GM11168 (cell line): ENCODE measurements at regions not wholly inside any gene's neighbourhood (a gene's known extent, or its start where the extent isn't known, plus 50 kb on each side); places are given as distances from the start of the nearest gene placed in this dataset.

Experiments
- in situ Hi-C: fragments of 300-500 bp; cut with MboI; formaldehyde crosslinking; loops from one replicate; pipeline ENCODE4 v1.12.0; 2022; ENCODE audit warnings: low sequenced_read_pairs; ENCODE audit not compliant: unreplicated experiment

GRCh38 chrX:115702982-115703381, 142.0 kb downstream of the PLS3 start:
- in situ Hi-C loops, result loop anchor here (25.0 kb wide), 1 partner anchor 159 kb away; no protein-coding TSS in a partner anchor

DNA sequence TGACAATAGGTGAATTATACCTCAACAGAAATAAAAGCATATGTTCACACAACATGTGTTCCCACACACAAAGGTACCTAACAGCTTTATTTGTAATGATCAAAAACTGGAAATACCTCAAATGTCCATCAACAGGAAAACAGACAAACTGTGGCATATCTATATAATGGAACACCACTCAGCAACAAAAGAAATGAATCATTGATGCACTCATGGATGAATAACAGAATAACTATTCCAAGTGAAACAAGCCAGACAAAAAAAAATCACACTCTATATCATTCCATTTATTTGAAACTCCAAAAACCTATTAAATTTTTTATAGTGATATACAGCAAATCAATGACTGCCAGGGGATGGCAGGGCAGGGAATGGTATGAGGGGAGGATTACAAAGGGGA, 148.1 kb downstream of the PLS3 start:
- in situ Hi-C loops, result loop anchor here (25.0 kb wide), 1 partner anchor 153 kb away; no protein-coding TSS in a partner anchor

GRCh38 chrX:115712484-115712883, 151.5 kb downstream of the PLS3 start:
- in situ Hi-C loops, result loop anchor here (25.0 kb wide), 1 partner anchor 150 kb away; no protein-coding TSS in a partner anchor

DNA sequence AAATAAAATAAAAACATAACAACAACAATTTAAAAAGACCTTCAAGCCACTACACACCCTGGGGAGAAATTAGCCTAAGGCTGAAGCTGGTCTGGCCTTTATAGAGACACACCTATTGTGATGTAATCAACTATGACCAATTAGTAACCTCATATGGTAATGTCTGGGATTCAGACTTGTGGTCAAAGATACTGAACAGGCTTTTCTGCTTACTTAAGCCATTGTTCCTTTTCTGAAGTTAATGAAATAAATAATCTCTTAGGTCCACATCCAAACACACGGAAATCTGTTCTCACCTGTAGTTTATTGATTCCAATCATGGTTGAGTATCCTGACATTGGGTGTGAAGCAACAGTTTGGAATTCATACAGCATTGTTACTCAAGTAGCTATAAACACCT, 152.5 kb downstream of the PLS3 start:
- in situ Hi-C loops, result loop anchor here (25.0 kb wide), 1 partner anchor 149 kb away; no protein-coding TSS in a partner anchor

DNA sequence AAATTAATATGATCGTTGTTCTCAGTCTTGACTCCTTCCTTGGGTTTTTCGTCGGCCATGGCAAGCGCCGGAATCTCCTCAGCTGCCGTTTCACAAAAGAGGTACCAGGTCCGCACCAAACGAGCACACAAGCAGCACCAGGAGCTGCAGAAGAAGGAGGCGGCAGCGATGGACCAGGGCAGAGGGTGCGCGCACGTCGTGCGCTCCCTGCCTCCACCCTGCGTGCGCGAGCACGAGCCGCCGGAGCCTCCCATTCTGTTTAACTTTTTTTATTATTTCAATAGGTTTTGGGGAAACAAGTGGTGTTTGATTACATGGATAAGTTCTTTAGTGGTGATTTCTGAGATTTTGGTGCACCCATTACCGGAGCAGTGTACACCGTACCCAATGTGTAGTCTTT, 158.2 kb downstream of the PLS3 start:
- in situ Hi-C loops, result loop anchor here (25.0 kb wide), 1 partner anchor 143 kb away; no protein-coding TSS in a partner anchor

GRCh38 chrX:115722724-115723433, 161.9 kb downstream of the PLS3 start:
- in situ Hi-C loops, result loop anchor here (25.0 kb wide), 1 partner anchor 139 kb away; no protein-coding TSS in a partner anchor

GRCh38 chrX:115725370-115725769, 164.4 kb downstream of the PLS3 start:
- in situ Hi-C loops, result loop anchor here (25.0 kb wide), 1 partner anchor 187 kb away; no protein-coding TSS in a partner anchor

DNA sequence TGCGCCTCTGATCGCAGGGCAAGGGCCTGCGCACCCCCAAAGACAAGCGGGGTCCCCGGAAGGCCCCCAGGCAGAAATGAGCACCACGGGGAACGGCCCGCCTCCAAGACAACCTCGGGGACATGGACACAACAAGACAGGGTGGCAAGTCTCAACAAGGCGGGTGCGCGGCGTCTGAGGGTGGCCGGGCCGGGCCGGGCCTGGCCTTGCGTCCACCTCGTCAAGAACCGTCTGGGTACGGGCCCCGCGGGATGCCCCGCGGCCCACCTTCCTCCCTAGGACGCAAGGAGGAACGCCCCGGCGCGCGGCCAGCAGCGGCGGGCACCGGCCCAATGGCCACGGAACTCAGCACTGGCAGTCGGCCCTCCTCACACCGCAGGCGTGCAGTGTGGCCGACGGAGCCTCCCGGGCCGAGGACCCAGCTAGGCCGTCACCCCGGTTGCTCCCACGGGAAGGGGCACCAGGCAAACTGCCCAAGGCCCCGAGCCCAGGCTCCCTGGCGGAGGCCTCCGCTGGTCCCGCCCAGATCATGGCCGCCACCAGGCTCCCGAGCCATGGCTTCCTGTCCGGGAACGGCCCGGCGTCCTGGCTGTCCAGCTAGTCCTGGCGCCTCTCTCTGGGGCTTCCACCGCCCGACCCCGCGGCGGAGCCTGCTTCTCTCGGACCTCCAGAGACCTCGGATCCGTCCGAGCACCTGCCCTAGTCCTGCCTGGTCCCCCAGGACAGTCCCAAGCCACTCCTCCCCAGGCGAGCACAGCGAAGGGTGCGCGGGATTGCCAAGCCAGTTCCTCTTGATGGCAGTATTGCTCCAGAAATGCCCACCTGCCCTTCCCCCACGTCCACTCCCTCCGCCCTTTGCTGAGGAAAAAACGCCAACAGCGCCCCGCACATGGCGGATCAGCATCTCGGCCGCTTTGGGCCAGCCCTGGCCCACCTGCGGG, 167.1 kb downstream of the PLS3 start:
- in situ Hi-C loops, result loop anchor here (25.0 kb wide), 1 partner anchor 184 kb away; no protein-coding TSS in a partner anchor

- in situ Hi-C loops, result loop anchor here (25.0 kb wide), 1 partner anchor 180 kb away; no protein-coding TSS in a partner anchor
These were observed 171.6 kb downstream of the PLS3 start for GRCh38 chrX:115732530-115732929.

GRCh38 chrX:115735269-115735668, 174.3 kb downstream of the PLS3 start:
- in situ Hi-C loops, result loop anchor here (25.0 kb wide), 1 partner anchor 177 kb away; no protein-coding TSS in a partner anchor
